ENCODE measurements at regions not wholly inside any gene's neighbourhood (a gene's known extent, or its start where the extent isn't known, plus 50 kb on each side); places are given as distances from the start of the nearest gene placed in this dataset.

DNA sequence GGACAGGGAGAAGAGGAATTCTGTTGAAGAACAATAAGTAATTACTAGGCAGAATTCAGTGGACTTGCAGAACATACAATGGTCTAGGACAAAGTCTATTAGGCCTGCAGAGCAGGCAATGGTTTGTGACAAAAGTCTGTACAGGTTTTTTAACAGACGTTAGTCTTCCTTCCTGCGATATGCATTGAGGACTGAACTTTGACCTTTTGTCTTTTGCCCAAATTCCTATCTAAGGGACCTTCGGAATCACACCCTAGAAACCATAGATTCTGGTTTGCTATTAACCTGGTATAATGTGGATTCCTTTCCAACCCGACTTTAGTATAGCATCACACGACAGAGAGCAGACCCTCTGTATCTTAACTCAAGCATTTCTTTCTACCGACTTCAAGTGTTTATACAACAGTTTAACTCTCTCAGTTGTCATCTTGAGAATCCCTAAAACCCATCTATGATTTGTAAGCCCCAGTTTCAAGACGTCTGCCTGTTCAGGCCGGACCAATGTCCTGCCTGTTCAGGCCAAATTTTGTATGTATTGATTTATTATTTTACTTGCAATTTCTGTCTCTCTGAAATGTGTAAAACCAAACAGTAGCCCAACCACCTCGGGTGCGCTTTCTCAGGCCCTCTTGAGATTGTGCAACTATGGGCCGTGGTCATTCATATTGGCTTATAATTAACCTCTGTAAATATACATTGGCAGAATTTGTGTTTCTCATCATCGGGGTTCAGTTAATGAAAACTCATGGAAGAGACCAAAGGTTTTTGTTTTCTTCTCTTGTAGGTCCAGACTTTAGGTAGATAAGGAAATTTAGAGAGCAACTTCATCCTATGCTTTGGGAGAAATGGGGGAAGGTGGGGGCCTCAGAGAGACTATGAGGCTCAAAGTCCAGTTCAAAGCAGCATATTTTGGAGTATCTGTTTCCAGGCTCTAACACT is 76.9 kb upstream of the TNFSF18 start (continued):
- TF ChIP-seq, protein P1, sequence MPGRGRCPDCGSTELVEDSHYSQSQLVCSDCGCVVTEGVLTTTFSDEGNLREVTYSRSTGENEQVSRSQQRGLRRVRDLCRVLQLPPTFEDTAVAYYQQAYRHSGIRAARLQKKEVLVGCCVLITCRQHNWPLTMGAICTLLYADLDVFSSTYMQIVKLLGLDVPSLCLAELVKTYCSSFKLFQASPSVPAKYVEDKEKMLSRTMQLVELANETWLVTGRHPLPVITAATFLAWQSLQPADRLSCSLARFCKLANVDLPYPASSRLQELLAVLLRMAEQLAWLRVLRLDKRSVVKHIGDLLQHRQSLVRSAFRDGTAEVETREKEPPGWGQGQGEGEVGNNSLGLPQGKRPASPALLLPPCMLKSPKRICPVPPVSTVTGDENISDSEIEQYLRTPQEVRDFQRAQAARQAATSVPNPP (CRISPR knock-in tag; IDR thresholded peaks at IDR 0.05), result 0 out of 2 replicates have a peak, but pooled peaks have one; percentile 74
- TF ChIP-seq NCOA2 (CRISPR knock-in tag; IDR thresholded peaks at IDR 0.05) (peak; percentile 83), ZSCAN12 (CRISPR knock-in tag; IDR thresholded peaks at IDR 0.05) (no peak), ZNF331 (CRISPR knock-in tag; IDR thresholded peaks at IDR 0.05) (peak; percentile 63), ZNF782 (CRISPR knock-in tag; IDR thresholded peaks at IDR 0.05; ENCODE audit: borderline replicate concordance) (no peak), GABPB1 (CRISPR knock-in tag; IDR thresholded peaks at IDR 0.05) (no peak), TBX2 (CRISPR knock-in tag; IDR thresholded peaks at IDR 0.05; ENCODE audit: borderline replicate concordance) (peak; percentile 80), ZNF333 (CRISPR knock-in tag; IDR thresholded peaks at IDR 0.05; ENCODE audit: borderline replicate concordance) (no peak), KLF11 (CRISPR knock-in tag; IDR thresholded peaks at IDR 0.05) (no peak), ASH2L (IDR thresholded peaks at IDR 0.05; ENCODE audit: insufficient read length, low read depth, low read length) (peak; percentile 86)
- TF ChIP-seq, protein P2, sequence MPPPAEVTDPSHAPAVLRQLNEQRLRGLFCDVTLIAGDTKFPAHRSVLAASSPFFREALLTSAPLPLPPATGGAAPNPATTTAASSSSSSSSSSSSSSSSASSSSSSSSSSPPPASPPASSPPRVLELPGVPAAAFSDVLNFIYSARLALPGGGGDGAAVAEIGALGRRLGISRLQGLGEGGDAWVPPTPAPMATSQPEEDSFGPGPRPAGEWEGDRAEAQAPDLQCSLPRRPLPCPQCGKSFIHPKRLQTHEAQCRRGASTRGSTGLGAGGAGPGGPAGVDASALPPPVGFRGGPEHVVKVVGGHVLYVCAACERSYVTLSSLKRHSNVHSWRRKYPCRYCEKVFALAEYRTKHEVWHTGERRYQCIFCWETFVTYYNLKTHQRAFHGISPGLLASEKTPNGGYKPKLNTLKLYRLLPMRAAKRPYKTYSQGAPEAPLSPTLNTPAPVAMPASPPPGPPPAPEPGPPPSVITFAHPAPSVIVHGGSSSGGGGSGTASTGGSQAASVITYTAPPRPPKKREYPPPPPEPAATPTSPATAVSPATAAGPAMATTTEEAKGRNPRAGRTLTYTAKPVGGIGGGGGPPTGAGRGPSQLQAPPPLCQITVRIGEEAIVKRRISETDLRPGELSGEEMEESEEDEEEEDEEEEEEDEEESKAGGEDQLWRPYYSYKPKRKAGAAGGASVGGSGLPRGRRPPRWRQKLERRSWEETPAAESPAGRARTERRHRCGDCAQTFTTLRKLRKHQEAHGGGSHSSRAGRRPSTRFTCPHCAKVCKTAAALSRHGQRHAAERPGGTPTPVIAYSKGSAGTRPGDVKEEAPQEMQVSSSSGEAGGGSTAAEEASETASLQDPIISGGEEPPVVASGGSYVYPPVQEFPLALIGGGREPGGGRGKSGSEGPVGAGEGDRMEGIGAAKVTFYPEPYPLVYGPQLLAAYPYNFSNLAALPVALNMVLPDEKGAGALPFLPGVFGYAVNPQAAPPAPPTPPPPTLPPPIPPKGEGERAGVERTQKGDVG (CRISPR knock-in tag; IDR thresholded peaks at IDR 0.05; ENCODE audit: borderline replicate concordance), result no peak
- TF ChIP-seq, protein P3, sequence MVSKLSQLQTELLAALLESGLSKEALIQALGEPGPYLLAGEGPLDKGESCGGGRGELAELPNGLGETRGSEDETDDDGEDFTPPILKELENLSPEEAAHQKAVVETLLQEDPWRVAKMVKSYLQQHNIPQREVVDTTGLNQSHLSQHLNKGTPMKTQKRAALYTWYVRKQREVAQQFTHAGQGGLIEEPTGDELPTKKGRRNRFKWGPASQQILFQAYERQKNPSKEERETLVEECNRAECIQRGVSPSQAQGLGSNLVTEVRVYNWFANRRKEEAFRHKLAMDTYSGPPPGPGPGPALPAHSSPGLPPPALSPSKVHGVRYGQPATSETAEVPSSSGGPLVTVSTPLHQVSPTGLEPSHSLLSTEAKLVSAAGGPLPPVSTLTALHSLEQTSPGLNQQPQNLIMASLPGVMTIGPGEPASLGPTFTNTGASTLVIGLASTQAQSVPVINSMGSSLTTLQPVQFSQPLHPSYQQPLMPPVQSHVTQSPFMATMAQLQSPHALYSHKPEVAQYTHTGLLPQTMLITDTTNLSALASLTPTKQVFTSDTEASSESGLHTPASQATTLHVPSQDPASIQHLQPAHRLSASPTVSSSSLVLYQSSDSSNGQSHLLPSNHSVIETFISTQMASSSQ (IDR thresholded peaks at IDR 0.05; ENCODE audit: low read depth), result peak; percentile 97
- TF ChIP-seq, protein P3 (CRISPR knock-in tag; IDR thresholded peaks at IDR 0.05; ENCODE audit: borderline replicate concordance), result peak; percentile 96
- TF ChIP-seq, protein P4, sequence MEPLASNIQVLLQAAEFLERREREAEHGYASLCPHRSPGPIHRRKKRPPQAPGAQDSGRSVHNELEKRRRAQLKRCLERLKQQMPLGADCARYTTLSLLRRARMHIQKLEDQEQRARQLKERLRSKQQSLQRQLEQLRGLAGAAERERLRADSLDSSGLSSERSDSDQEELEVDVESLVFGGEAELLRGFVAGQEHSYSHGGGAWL (CRISPR knock-in tag; IDR thresholded peaks at IDR 0.05), result no peak
